ENCODE measurements at regions not wholly inside any gene's neighbourhood (a gene's known extent, or its start where the extent isn't known, plus 50 kb on each side); places are given as distances from the start of the nearest gene placed in this dataset.

DNA sequence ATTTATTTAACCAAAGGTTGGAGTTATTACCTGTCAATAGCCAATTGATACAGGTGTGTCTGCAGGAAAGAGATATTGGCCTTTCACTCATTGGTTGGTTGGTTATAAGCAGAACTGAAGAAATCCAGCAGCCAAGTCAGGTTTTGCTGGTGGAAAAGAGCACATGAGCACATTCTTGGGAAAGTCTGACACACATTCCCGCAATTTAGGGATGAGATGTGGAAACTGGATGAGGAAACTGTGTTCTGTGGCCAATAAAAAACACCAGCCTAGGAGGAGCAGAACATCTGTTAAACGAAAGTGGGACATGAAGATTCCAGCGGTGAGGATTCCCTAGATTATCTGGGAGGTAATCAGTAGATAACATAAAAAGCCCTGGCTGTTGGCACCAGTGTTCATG is 567.4 kb upstream of the CPEB2 start:
- DNase-seq (ENCODE audit: low read depth in 3 of 3): no peak

GRCh38 chr4:14441561-14441960 is 560.7 kb upstream of the CPEB2 start:
- DNase-seq (ENCODE audit: low read depth in 3 of 3): no peak

DNA sequence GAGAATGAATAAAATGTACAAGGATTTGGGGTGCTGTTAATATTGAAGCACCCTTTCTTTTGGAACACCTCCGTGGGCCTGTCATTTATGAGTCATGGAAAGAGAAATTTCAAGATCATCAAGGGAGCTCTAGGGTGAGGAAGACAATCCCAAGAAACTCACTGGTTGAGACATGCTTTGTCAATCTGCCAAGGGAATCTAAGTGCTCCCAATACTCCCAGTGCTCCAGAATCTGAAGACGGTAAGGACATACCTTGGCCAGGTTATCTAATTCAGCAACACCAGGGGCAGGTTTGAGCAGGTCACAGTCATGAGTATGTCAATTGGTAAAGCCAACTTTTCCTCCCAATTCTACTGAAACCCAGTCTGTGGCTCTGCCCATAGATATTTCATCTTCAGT is 556.4 kb upstream of the CPEB2 start:
- no peak for DNase-seq (ENCODE audit: low read depth in 3 of 3)

GRCh38 chr4:14446311-14446710 is 556.0 kb upstream of the CPEB2 start:
- no peak for DNase-seq (ENCODE audit: low read depth in 3 of 3)

- DNase-seq (ENCODE audit: low read depth in 3 of 3): no peak
These were observed 555.4 kb upstream of the CPEB2 start for GRCh38 chr4:14446904-14447303.

- no peak for DNase-seq (ENCODE audit: low read depth in 3 of 3)
These were observed 553.0 kb upstream of the CPEB2 start for GRCh38 chr4:14449308-14449707.

- no peak for DNase-seq (ENCODE audit: low read depth in 3 of 3)
These were observed 550.3 kb upstream of the CPEB2 start for GRCh38 chr4:14452001-14452400.

GRCh38 chr4:14452764-14453163 is 549.5 kb upstream of the CPEB2 start:
- DNase-seq (ENCODE audit: low read depth in 3 of 3): no peak

- no peak for DNase-seq (ENCODE audit: low read depth in 3 of 3)
These were observed 543.8 kb upstream of the CPEB2 start for GRCh38 chr4:14458463-14458862.

DNA sequence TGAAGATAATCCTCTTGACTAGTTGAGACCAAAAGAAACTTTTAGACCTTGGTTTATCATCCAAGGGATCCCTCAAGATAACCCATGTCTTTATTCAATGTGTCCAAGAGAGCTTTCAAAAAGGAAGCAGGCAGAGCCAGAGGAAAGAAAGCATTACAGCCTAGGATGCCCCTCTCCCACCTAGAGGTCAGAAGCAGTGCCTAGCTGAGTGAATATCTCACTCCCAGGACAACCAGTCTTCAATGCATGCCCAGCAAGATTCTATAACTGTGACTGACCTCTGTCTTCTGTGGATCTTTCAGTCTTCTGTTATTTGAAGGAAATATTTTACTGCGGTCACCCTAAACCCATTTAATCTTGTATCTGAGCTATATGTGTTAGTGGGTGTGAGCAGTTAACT is 537.2 kb upstream of the CPEB2 start:
- DNase-seq (ENCODE audit: low read depth in 3 of 3): no peak

GRCh38 chr4:14465507-14465906 is 536.8 kb upstream of the CPEB2 start:
- DNase-seq (ENCODE audit: low read depth in 3 of 3): no peak

DNA sequence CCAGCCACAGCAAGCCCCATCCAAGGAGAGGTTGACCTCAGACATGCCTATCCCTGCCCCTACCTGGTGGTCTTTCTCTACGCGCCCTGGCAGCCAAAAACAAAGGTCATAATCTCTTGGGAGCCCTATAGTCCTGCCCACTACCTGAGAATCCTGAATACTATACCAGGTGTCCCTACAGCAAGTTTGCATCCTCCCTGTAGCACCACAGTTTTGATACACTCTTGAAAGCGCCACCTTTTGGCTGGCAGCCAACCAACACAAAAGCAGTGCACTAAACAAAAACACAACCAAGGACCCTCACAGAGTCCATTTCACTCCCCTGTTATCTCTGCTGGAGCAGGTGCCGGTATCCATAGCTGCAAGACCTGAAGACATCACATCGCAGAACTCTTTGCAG is 523.8 kb upstream of the CPEB2 start:
- no peak for DNase-seq (ENCODE audit: low read depth in 3 of 3)

DNA sequence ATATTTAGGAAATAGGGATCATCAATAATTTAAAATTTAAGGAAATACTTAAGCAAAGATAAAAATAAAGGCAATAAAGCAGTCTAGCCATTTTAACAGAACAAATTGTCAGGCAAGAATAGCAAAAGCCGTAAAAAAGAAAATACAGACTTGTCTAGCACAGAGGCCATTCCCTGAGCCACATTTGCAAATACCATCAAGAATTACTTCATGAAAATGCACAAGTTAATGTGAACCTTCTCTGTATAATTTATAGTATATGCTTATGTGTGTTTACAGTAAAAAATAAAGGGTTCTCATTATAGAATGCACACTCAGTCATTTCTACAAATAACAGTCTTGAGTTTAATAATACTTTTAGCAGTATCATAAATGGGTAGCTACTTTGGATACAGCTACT is 505.9 kb upstream of the CPEB2 start:
- no peak for DNase-seq (ENCODE audit: low read depth in 3 of 3)

DNA sequence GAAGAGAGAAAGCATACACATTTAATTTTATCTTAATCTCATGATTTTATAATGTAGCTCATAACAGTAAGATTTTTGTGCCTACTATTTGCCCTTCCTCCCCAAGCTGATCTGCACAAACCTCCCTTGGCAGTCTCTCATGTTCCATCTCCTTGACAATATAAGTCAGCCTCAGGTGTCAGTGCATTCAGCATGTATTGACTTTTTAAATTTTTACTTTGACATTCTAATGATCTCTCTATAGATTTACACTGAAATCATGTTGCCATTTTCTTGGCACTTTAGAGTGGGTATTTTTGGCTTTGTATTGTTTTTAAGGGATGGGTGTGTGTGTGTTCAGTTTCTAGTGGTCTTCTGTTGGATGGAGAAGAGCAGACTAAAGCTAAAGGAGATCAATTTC is 505.3 kb upstream of the CPEB2 start:
- DNase-seq (ENCODE audit: low read depth in 3 of 3): no peak

DNA sequence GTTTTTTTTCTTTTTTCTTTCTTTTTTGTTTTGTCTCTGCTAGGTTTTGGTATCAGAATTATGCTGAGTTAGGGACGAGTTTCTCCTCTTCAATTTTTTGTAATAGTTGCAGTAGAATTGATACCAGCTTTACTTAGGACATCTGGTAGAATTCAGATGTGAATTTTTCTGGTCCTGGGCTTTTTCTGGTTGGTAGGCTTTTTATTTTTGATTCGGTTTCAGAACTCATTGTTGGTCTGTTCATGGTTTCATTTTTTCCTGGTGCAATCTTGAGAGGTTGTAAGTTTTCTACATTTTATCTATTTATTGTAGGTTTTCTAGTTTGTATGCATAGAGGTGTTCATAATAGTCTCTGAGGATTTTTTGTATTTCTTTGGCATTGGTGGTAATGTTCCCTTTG is 498.1 kb upstream of the CPEB2 start:
- no peak for DNase-seq (ENCODE audit: low read depth in 3 of 3)

DNA sequence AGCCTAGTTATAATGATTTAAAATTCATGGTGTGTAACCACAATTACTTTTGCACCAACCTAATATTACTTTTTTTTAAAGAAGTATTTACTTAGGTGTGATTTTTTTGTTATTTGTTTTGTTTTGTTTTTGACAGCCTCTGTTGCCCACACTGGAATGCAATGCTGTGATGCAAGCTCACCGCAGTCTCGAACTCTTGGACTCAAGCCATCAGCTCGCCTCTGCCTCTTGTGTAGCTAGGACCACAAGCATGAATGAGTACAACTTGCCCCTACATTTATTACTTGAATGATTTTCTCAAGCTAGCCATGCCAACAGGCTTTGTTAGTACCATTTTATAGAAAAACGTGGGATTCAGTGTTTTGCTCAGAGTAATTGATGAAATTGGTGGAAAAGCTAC is 488.8 kb upstream of the CPEB2 start:
- no peak for DNase-seq (ENCODE audit: low read depth in 3 of 3)

- DNase-seq (ENCODE audit: low read depth in 3 of 3): no peak
These were observed 486.7 kb upstream of the CPEB2 start for GRCh38 chr4:14515556-14515955.

GRCh38 chr4:14518136-14518535 is 484.1 kb upstream of the CPEB2 start:
- no peak for DNase-seq (ENCODE audit: low read depth in 3 of 3)

GRCh38 chr4:14520171-14520570 is 482.1 kb upstream of the CPEB2 start:
- no peak for DNase-seq (ENCODE audit: low read depth in 3 of 3)

- no peak for DNase-seq (ENCODE audit: low read depth in 3 of 3)
These were observed 478.0 kb upstream of the CPEB2 start for GRCh38 chr4:14524276-14524675.

- no peak for DNase-seq (ENCODE audit: low read depth in 3 of 3)
These were observed 473.4 kb upstream of the CPEB2 start for GRCh38 chr4:14528918-14529317.

- no peak for DNase-seq (ENCODE audit: low read depth in 3 of 3)
These were observed 472.6 kb upstream of the CPEB2 start for GRCh38 chr4:14529653-14530052.

- no peak for DNase-seq (ENCODE audit: low read depth in 3 of 3)
These were observed 469.8 kb upstream of the CPEB2 start for GRCh38 chr4:14532436-14532835.

- DNase-seq (ENCODE audit: low read depth in 3 of 3): no peak
These were observed 463.0 kb upstream of the CPEB2 start for GRCh38 chr4:14539246-14539645.

DNA sequence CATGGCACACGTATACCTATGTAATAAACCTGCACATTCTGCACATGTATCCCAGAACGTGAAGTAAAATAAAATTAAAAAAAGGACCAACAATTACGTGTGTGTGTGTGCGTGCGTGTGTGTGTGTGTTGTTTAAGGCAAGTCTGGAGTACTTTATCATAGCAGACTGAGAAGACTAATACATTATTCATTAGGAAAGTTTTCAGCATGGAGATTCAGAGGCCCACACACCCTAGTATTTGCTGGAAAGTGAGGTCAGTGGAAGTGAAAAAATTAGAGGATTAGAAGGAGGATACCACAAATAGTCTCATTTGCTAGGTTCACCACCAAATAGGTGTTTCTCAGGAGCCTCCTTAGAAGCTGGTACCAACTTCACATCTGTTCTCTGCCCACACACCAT is 457.1 kb upstream of the CPEB2 start:
- no peak for DNase-seq (ENCODE audit: low read depth in 3 of 3)

Data from stimulated activated CD4-positive, alpha-beta T cell treated with anti-CD3 and anti-CD28 coated beads, TNF-alpha, amount 100 ng/mL, for 24 hours (primary cell).